Testis (tissue), 2 donors: ENCODE measurements at regions not wholly inside any gene's neighbourhood (a gene's known extent, or its start where the extent isn't known, plus 50 kb on each side); places are given as distances from the start of the nearest gene placed in this dataset.

Experiments
- CTCF ChIP-seq, 3 experiments: fragments of 450-650 bp in 2 of 3; fragments of 200-600 bp in 1 of 3; sonication (generic) in 1 of 3; IDR thresholded peaks; one replicate each; pipeline ENCODE4 v1.5.1; 2016 to 2019; ENCODE audit warnings: antibody characterized with exemption in 3 of 3, mild to moderate bottlenecking in 2 of 3, moderate library complexity in 1 of 3
- POLR2A ChIP-seq: fragments of 450-650 bp; IDR thresholded peaks from one replicate; pipeline ENCODE4 v1.6.1; 2017; ENCODE audit warnings: antibody characterized with exemption, mild to moderate bottlenecking, moderate library complexity

GRCh38 chr14:85459361-85460000 is 70.5 kb upstream of the FLRT2 start:
- TF ChIP-seq CTCF (IDR thresholded peaks at IDR 0.05) = no peak
- TF ChIP-seq POLR2A = no peak
